ENCODE measurements at regions not wholly inside any gene's neighbourhood (a gene's known extent, or its start where the extent isn't known, plus 50 kb on each side); places are given as distances from the start of the nearest gene placed in this dataset.

GRCh38 chr2:39517102-39517436 is 80.0 kb upstream of the MAP4K3 start:
- TF ChIP-seq RXRA (IDR thresholded peaks at IDR 0.05) (no peak), CTCF (IDR thresholded peaks at IDR 0.05; ENCODE audit: low read depth, low read length, missing input control) (no peak), MAX (IDR thresholded peaks at IDR 0.05) (no peak), ATF3 (IDR thresholded peaks at IDR 0.05) (no peak), GABPA (IDR thresholded peaks at IDR 0.05 in 1 of 2, conservative IDR thresholded peaks at IDR 0.05 in 1 of 2) (no peak), REST (IDR thresholded peaks at IDR 0.05) (no peak)
